ENCODE measurements at regions not wholly inside any gene's neighbourhood (a gene's known extent, or its start where the extent isn't known, plus 50 kb on each side); places are given as distances from the start of the nearest gene placed in this dataset.

GRCh38 chr5:9761706-9762105, 131.6 kb upstream of the TAS2R1 start:
- TF ChIP-seq POLR2A (IDR thresholded peaks at IDR 0.05) (no peak), CTCF (IDR thresholded peaks at IDR 0.05) (no peak)

Measured in uterus (tissue), 2 donors.